ENCODE measurements at regions not wholly inside any gene's neighbourhood (a gene's known extent, or its start where the extent isn't known, plus 50 kb on each side); places are given as distances from the start of the nearest gene placed in this dataset.

DNA sequence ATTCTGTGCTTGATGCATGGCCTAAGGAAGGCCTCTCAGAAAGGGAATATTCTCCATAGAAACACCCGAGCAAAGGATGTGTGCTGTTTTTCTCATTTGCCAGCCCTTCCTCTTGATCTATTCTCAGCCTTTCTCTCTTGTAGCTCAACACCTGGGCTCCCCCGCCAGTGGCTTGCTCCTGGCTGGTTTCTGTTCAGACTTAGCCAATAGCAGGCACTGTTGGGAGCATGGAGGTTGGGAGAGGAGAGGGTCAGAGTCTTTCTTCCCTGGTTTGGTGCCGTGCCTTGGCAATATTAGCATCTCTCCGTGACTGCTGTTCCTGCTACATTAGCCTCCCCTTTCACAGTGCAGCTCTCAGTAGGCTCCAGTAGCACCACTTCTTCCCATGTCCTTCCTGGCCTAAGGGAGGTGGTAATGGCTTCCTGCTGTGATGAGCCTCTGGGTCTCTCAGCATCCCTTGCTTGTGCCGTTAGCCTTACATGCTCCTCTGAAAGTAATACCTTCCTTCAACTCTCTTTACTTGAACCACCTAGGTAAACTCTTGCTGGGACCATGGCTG, 269.7 kb upstream of the GAS1 start:
- no peak for TF ChIP-seq EZH2phosphoT487 (IDR thresholded peaks at IDR 0.05; ENCODE audit: low read depth, severe bottlenecking, unreplicated experiment)
- no peak for TF ChIP-seq EZH2 (IDR thresholded peaks at IDR 0.05; ENCODE audit: borderline replicate concordance)
- TF ChIP-seq, protein P1, sequence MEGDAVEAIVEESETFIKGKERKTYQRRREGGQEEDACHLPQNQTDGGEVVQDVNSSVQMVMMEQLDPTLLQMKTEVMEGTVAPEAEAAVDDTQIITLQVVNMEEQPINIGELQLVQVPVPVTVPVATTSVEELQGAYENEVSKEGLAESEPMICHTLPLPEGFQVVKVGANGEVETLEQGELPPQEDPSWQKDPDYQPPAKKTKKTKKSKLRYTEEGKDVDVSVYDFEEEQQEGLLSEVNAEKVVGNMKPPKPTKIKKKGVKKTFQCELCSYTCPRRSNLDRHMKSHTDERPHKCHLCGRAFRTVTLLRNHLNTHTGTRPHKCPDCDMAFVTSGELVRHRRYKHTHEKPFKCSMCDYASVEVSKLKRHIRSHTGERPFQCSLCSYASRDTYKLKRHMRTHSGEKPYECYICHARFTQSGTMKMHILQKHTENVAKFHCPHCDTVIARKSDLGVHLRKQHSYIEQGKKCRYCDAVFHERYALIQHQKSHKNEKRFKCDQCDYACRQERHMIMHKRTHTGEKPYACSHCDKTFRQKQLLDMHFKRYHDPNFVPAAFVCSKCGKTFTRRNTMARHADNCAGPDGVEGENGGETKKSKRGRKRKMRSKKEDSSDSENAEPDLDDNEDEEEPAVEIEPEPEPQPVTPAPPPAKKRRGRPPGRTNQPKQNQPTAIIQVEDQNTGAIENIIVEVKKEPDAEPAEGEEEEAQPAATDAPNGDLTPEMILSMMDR (IDR thresholded peaks at IDR 0.05; ENCODE audit: poor library complexity), result no peak
- H3K4me1 ChIP-seq (ENCODE audit: insufficient read depth), result no peaks in the 10 kb centered on the region
- no peaks in the 10 kb centered on the region for H3K9me3 ChIP-seq (ENCODE audit: low read depth)
- no peak overlapping the region for H3K27ac ChIP-seq
- H3K4me2 ChIP-seq, result no peak overlapping the region
- WGBS (ENCODE audit: low lambda C conversion rate, missing lambda C conversion rate), result 78% methylated on average over 5 of the region's 5 CpGs
- H2AFZ ChIP-seq, result no peak overlapping the region
- no peaks in the 10 kb centered on the region for H3K36me3 ChIP-seq (replicated peaks; ENCODE audit: insufficient read depth, low read depth)
- H4K20me1 ChIP-seq (ENCODE audit: insufficient read depth, poor library complexity, severe bottlenecking), result no peaks in the 10 kb centered on the region
- H3K27me3 ChIP-seq, result peaks cover 3% of the 10 kb centered on the region
- H3K9me2 ChIP-seq (replicated peaks; ENCODE audit: insufficient read depth), result no peaks in the 10 kb centered on the region
- H3K4me3 ChIP-seq, result no peak overlapping the region
- DNase-seq (ENCODE audit: low spot score), result no peak
- no peaks in the 10 kb centered on the region for H3K79me2 ChIP-seq

DNA sequence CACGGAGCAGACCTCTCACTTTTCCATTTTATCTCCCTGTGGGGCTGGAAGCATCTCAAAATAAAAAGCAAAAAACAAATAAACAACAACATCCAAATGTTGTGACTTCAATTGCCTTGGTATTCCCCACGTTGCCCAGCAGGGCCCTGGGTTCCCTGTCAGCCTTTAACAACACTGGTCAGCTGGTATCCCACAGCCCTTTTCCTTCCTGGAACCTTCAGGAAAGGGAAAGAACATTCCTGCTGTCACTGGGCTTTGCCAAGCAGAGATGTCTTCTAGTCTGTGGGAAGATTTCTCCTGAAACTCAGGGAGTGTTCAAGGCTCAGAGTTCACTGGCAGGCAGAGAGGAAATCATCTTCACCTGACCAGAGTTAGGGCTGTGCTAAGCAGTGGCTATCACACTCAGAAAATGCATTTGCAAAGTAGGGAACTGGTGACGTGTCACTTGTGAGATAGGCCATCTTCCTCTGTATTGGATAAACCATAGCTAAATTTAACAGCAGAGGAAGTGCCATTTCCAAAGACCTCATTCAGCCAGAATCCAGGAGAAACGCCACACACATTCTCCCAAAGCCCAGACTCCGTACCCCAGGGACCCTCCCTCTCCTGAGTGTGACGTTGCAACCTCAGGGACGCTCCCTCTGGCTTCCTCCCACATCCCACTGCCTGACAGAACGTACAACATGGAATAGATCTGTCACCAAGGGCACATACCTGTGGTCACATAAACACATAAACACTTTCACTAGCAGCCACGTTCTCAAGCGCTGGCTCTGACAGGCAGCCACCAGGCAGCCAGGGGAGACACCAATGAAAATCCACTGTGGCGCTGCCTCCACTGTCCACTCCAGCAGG, 274.0 kb upstream of the DAPK1 start:
- Histone ChIP-seq H4K20me1 (ENCODE audit: insufficient read depth, poor library complexity, severe bottlenecking) (no peaks in the 10 kb centered on the region), H3K27ac (no peak overlapping the region), H3K9me3 (ENCODE audit: low read depth) (no peaks in the 10 kb centered on the region), H3K4me3 (no peak overlapping the region), H3K4me1 (ENCODE audit: insufficient read depth) (no peaks in the 10 kb centered on the region), H3K36me3 (replicated peaks; ENCODE audit: insufficient read depth, low read depth) (no peaks in the 10 kb centered on the region), H3K79me2 (no peaks in the 10 kb centered on the region), H2AFZ (no peak overlapping the region), H3K4me2 (no peak overlapping the region), H3K9me2 (replicated peaks; ENCODE audit: insufficient read depth) (no peaks in the 10 kb centered on the region), H3K27me3 (peaks cover 3% of the 10 kb centered on the region)
- TF ChIP-seq EZH2phosphoT487 (IDR thresholded peaks at IDR 0.05; ENCODE audit: low read depth, severe bottlenecking, unreplicated experiment) (no peak), EZH2 (IDR thresholded peaks at IDR 0.05; ENCODE audit: borderline replicate concordance) (no peak)
- TF ChIP-seq, protein P1 (IDR thresholded peaks at IDR 0.05; ENCODE audit: poor library complexity), result no peak
- no peak for DNase-seq (ENCODE audit: low spot score)
- whole genome bisulfite sequencing (ENCODE audit: low lambda C conversion rate, missing lambda C conversion rate), result 60% methylated on average over 11 of the region's 11 CpGs

DNA sequence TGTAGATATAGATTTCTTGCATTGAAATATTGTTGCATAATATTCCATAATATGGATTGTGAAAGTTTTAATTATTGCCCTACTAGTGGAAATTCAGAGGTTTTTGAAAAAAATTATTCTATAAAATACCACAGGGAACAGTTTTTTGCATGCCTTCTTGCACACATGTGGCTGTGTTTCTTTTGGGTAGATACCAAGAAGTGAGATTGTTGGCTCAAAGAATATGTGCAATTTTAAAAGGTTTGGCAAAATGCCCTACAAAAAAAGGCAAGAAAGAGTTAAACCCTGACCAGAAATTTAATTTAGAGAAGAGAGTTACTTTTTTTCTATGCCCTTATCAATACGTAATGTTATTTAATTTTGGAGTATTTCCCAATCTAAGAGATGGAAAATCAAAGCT, 270.8 kb upstream of the DAPK1 start:
- no peak for DNase-seq (ENCODE audit: low spot score)
- no peaks in the 10 kb centered on the region for H3K4me1 ChIP-seq (ENCODE audit: insufficient read depth)
- no peak overlapping the region for H2AFZ ChIP-seq
- TF ChIP-seq EZH2 (IDR thresholded peaks at IDR 0.05; ENCODE audit: borderline replicate concordance), result no peak
- TF ChIP-seq EZH2phosphoT487 (IDR thresholded peaks at IDR 0.05; ENCODE audit: low read depth, severe bottlenecking, unreplicated experiment), result no peak
- TF ChIP-seq, protein P1 (IDR thresholded peaks at IDR 0.05; ENCODE audit: poor library complexity), result no peak
- no peaks in the 10 kb centered on the region for H3K36me3 ChIP-seq (replicated peaks; ENCODE audit: insufficient read depth, low read depth)
- no peaks in the 10 kb centered on the region for H3K79me2 ChIP-seq
- no peak overlapping the region for H3K4me3 ChIP-seq
- no peak overlapping the region for H3K27ac ChIP-seq
- no peaks in the 10 kb centered on the region for H3K9me2 ChIP-seq (replicated peaks; ENCODE audit: insufficient read depth)
- 100% methylated on average over 1 of the region's 1 CpG for WGBS (ENCODE audit: low lambda C conversion rate, missing lambda C conversion rate)
- no peaks in the 10 kb centered on the region for H3K27me3 ChIP-seq
- H4K20me1 ChIP-seq (ENCODE audit: insufficient read depth, poor library complexity, severe bottlenecking), result no peaks in the 10 kb centered on the region
- no peaks in the 10 kb centered on the region for H3K9me3 ChIP-seq (ENCODE audit: low read depth)
- H3K4me2 ChIP-seq, result no peak overlapping the region
